ENCODE measurements at regions not wholly inside any gene's neighbourhood (a gene's known extent, or its start where the extent isn't known, plus 50 kb on each side); places are given as distances from the start of the nearest gene placed in this dataset.

DNA sequence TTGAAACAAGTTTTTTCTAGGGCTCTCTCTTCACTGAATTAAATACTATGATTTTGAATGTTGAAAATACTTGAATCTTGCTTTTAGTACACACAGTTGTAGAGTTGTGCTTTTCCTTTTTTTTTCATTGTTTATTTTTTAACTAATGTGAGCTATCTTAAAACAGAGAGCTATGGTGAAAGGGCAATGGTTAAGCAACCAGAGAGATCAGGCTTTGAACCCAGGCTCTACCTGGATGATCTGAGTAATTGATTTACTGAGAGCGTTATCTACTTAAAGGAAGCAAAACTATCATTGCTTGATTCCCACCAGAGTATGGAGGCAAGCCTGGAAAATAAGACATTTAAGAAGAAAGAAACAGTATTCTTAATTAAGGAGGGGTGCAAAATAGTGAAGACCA is 138.6 kb downstream of the DUSP6 start:
- TF ChIP-seq CTCF (IDR thresholded peaks at IDR 0.05) (no peak), POLR2A (IDR thresholded peaks at IDR 0.05) (no peak)
